ENCODE measurements at regions not wholly inside any gene's neighbourhood (a gene's known extent, or its start where the extent isn't known, plus 50 kb on each side); places are given as distances from the start of the nearest gene placed in this dataset.

DNA sequence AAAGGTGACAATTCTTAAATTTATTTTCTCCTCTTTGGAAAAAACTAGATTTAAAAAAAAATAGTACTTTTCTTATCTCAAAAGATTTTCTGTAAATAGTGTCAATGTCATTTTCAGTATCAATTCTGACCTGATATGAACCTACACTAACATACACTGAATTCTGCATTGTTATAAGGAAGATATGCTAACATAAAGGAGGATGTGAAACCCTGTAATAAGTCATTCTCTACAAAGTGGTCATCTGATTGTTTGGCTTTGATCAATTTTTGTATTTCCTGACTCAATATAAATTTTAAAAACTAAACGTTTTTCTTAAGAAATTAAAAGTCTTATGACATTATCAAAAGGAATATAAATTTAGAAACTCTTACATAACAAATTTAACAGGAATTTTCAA, 233.6 kb upstream of the EDIL3 start:
- TF ChIP-seq, protein P1, sequence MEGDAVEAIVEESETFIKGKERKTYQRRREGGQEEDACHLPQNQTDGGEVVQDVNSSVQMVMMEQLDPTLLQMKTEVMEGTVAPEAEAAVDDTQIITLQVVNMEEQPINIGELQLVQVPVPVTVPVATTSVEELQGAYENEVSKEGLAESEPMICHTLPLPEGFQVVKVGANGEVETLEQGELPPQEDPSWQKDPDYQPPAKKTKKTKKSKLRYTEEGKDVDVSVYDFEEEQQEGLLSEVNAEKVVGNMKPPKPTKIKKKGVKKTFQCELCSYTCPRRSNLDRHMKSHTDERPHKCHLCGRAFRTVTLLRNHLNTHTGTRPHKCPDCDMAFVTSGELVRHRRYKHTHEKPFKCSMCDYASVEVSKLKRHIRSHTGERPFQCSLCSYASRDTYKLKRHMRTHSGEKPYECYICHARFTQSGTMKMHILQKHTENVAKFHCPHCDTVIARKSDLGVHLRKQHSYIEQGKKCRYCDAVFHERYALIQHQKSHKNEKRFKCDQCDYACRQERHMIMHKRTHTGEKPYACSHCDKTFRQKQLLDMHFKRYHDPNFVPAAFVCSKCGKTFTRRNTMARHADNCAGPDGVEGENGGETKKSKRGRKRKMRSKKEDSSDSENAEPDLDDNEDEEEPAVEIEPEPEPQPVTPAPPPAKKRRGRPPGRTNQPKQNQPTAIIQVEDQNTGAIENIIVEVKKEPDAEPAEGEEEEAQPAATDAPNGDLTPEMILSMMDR (IDR thresholded peaks at IDR 0.05 in 2 of 3, conservative IDR thresholded peaks at IDR 0.05 in 1 of 3; ENCODE audit: borderline replicate concordance in 1 of 3, insufficient read depth in 1 of 3, low read depth in 2 of 3, low read length in 2 of 3), result no peak
- TF ChIP-seq POLR2AphosphoS5 (IDR thresholded peaks at IDR 0.05; ENCODE audit: low read depth, low read length) (no peak), YY1 (IDR thresholded peaks at IDR 0.05; ENCODE audit: extremely low read depth, insufficient replicate concordance, low read depth, low read length) (no peak), EZH2 (IDR thresholded peaks at IDR 0.05) (no peak), ZNF274 (IDR thresholded peaks at IDR 0.05; ENCODE audit: low read depth, low read length) (no peak), EZH2phosphoT487 (IDR thresholded peaks at IDR 0.05; ENCODE audit: borderline replicate concordance) (no peak), FOSL1 (IDR thresholded peaks at IDR 0.05; ENCODE audit: low read depth) (no peak), POLR2A (IDR thresholded peaks at IDR 0.05; ENCODE audit: borderline replicate concordance, extremely low read depth, insufficient read depth, insufficient read length) (no peak)
- TF ChIP-seq, protein P2, sequence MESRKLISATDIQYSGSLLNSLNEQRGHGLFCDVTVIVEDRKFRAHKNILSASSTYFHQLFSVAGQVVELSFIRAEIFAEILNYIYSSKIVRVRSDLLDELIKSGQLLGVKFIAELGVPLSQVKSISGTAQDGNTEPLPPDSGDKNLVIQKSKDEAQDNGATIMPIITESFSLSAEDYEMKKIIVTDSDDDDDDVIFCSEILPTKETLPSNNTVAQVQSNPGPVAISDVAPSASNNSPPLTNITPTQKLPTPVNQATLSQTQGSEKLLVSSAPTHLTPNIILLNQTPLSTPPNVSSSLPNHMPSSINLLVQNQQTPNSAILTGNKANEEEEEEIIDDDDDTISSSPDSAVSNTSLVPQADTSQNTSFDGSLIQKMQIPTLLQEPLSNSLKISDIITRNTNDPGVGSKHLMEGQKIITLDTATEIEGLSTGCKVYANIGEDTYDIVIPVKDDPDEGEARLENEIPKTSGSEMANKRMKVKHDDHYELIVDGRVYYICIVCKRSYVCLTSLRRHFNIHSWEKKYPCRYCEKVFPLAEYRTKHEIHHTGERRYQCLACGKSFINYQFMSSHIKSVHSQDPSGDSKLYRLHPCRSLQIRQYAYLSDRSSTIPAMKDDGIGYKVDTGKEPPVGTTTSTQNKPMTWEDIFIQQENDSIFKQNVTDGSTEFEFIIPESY (IDR thresholded peaks at IDR 0.05; ENCODE audit: extremely low read depth, insufficient replicate concordance, low read length), result no peak

Measured in HCT116 (cell line).